CD14-positive monocyte (primary cell): ENCODE measurements at regions not wholly inside any gene's neighbourhood (a gene's known extent, or its start where the extent isn't known, plus 50 kb on each side); places are given as distances from the start of the nearest gene placed in this dataset.

ENCODE experiments used
- DNase-seq, 3 donors: peaks; one replicate each; pipeline ENCODE4 v3.0.0-alpha.2; 2011 to 2022
- H2AFZ ChIP-seq: 2 replicates; pipeline ENCODE4 v1.6.0; 2012; ENCODE audit warnings: mild to moderate bottlenecking, low read depth, low read length, inconsistent platforms; ENCODE audit not compliant: insufficient read depth, poor library complexity, severe bottlenecking
- H3K27ac ChIP-seq, 2 donors: 1 replicate in 1 of 2; 2 replicates in 1 of 2; pipeline ENCODE4 v1.5.1; 2012 to 2013; ENCODE audit warnings: low read length in 2 of 2, control low read depth in 1 of 2, inconsistent platforms in 1 of 2, low read depth in 1 of 2, mild to moderate bottlenecking in 1 of 2
- H3K27me3 ChIP-seq, 2 donors: one replicate each; pipeline versions ENCODE4 v1.6.0 to v1.6.1; 2011 to 2013; ENCODE audit warnings: low read length in 2 of 2; ENCODE audit not compliant: control insufficient read depth in 2 of 2, insufficient read depth in 2 of 2
- H3K36me3 ChIP-seq, 2 donors: replicated peaks in 1 of 2; 1 replicate in 1 of 2; 2 replicates in 1 of 2; pipeline versions ENCODE4 v1.5.1 to v1.6.1; 2012 to 2013; ENCODE audit warnings: low read length in 2 of 2, control low read depth in 1 of 2, inconsistent platforms in 1 of 2, mild to moderate bottlenecking in 1 of 2; ENCODE audit not compliant: insufficient read depth in 2 of 2, control insufficient read depth in 1 of 2
- H3K4me1 ChIP-seq, 2 donors: 1 replicate in 1 of 2; 2 replicates in 1 of 2; pipeline versions ENCODE4 v1.5.1 to v1.6.1; 2012 to 2013; ENCODE audit warnings: low read length in 2 of 2, control low read depth in 1 of 2, inconsistent platforms in 1 of 2, mild to moderate bottlenecking in 1 of 2, moderate library complexity in 1 of 2; ENCODE audit not compliant: insufficient read depth in 2 of 2, control insufficient read depth in 1 of 2
- H3K4me2 ChIP-seq: replicated peaks from 2 replicates; pipeline ENCODE3; 2012; ENCODE audit warnings: low read length, moderate library complexity, mild to moderate bottlenecking; ENCODE audit not compliant: poor library complexity, severe bottlenecking; ENCODE audit errors: extremely low read depth
- H3K4me3 ChIP-seq, 3 experiments: fragments of 200-600 bp in 1 of 3; sonication (generic) in 1 of 3; replicated peaks in 1 of 3; 1 replicate in 2 of 3; 2 replicates in 1 of 3; pipeline ENCODE4 v1.5.1; 2011 to 2013; ENCODE audit warnings: low read length in 3 of 3, mild to moderate bottlenecking in 3 of 3, control low read depth in 2 of 3, low read depth in 2 of 3, inconsistent platforms in 1 of 3, moderate library complexity in 1 of 3
- H3K79me2 ChIP-seq: 2 replicates; pipeline ENCODE4 v1.6.0; 2012; ENCODE audit warnings: mild to moderate bottlenecking, control low read depth, inconsistent platforms, low read length, moderate library complexity; ENCODE audit not compliant: insufficient read depth
- H3K9ac ChIP-seq: 2 replicates; pipeline ENCODE4 v1.6.0; 2017; ENCODE audit warnings: low read length, mild to moderate bottlenecking; ENCODE audit not compliant: insufficient read depth, poor library complexity, severe bottlenecking
- H3K9me3 ChIP-seq, 2 donors: replicated peaks in 1 of 2; 1 replicate in 1 of 2; 2 replicates in 1 of 2; pipeline versions ENCODE4 v1.5.1 to v1.6.1; 2012 to 2013; ENCODE audit warnings: low read length in 2 of 2, control low read depth in 1 of 2; ENCODE audit not compliant: control insufficient read depth in 1 of 2, insufficient read depth in 1 of 2
- H4K20me1 ChIP-seq: 2 replicates; pipeline ENCODE4 v1.6.0; 2012; ENCODE audit warnings: mild to moderate bottlenecking, low read length, control low read depth, moderate library complexity; ENCODE audit not compliant: insufficient read depth
- H3K27ac Mint-ChIP-seq, 7 donors: one replicate each; pipeline ENCODE4 v1.8.0; 2020; ENCODE audit warnings: mild to moderate bottlenecking in 7 of 7, mixed read lengths in 7 of 7, moderate library complexity in 6 of 7, inconsistent platforms in 2 of 7
- H3K27me3 Mint-ChIP-seq, 3 donors: one replicate each; pipeline ENCODE4 v1.8.0; 2021 to 2022; ENCODE audit warnings: low read depth in 3 of 3, mild to moderate bottlenecking in 3 of 3, mixed read lengths in 3 of 3, moderate library complexity in 3 of 3, inconsistent platforms in 1 of 3
- H3K36me3 Mint-ChIP-seq, 2 donors: one replicate each; pipeline ENCODE4 v1.8.0; 2020; ENCODE audit warnings: mixed read lengths in 2 of 2, inconsistent platforms in 1 of 2, mild to moderate bottlenecking in 1 of 2
- H3K4me1 Mint-ChIP-seq: one replicate; pipeline ENCODE4 v1.8.0; 2020; ENCODE audit warnings: mild to moderate bottlenecking, mixed read lengths
- H3K4me3 Mint-ChIP-seq, 2 donors: one replicate each; pipeline ENCODE4 v1.8.0; 2020; ENCODE audit warnings: mild to moderate bottlenecking in 2 of 2, mixed read lengths in 2 of 2, moderate library complexity in 1 of 2
- H3K9me3 Mint-ChIP-seq, 7 donors: one replicate each; pipeline ENCODE4 v1.8.0; 2020 to 2022; ENCODE audit warnings: mixed read lengths in 7 of 7, mild to moderate bottlenecking in 6 of 7, moderate library complexity in 6 of 7, inconsistent platforms in 2 of 7
- WGBS: methylation state at CpG from one replicate; pipeline ENCODE4 v1.1.5; 2013; ENCODE audit warnings: missing lambda C conversion rate; ENCODE audit not compliant: insufficient coverage; 5-methylcytosine and 5-hydroxymethylcytosine counted together
- intact Hi-C, 2 donors: fragments of 100-400 bp; cut with micrococcal nuclease; formaldehyde crosslinking; loops; one replicate each; pipeline versions ENCODE4 v1.15.0 to v1.15.1; 2023
- TF ChIP-seq, protein P1 (sequence below): fragments of 200-600 bp; IDR thresholded peaks from one replicate; pipeline ENCODE4 v1.8.0; 2022; ENCODE audit warnings: antibody characterized with exemption, mild to moderate bottlenecking

GRCh38 chr21:32196001-32196400 lies 82.8 kb downstream of the MIS18A start:
- intact Hi-C loops = no loop called here
- no peak for DNase-seq
- TF ChIP-seq, protein P1, sequence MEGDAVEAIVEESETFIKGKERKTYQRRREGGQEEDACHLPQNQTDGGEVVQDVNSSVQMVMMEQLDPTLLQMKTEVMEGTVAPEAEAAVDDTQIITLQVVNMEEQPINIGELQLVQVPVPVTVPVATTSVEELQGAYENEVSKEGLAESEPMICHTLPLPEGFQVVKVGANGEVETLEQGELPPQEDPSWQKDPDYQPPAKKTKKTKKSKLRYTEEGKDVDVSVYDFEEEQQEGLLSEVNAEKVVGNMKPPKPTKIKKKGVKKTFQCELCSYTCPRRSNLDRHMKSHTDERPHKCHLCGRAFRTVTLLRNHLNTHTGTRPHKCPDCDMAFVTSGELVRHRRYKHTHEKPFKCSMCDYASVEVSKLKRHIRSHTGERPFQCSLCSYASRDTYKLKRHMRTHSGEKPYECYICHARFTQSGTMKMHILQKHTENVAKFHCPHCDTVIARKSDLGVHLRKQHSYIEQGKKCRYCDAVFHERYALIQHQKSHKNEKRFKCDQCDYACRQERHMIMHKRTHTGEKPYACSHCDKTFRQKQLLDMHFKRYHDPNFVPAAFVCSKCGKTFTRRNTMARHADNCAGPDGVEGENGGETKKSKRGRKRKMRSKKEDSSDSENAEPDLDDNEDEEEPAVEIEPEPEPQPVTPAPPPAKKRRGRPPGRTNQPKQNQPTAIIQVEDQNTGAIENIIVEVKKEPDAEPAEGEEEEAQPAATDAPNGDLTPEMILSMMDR = no peak

DNA sequence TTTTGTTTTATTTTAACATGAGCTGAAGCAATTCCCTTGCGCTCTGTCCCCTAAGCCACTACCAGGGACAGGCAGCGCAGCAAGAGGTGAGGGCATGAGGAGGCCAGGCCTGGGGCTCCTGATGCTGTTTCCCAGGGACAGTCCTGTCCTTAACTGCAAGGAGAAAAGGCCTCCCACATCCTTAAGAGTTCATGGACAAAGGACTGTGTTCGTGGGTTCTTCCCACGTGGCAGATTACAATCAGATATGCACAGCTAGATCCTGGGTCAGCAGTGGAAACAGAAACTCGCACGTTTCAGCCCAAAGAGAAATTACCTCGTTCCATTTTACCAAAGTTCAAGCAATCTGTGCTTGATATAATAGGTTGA lies 85.8 kb downstream of the MIS18A start:
- no peak overlapping the region for H3K27ac Mint-ChIP-seq
- H3K4me3 ChIP-seq = no peak overlapping the region
- no peaks in the 10 kb centered on the region for H3K79me2 ChIP-seq

More at GRCh38 chr21:32196001-32196400, 82.8 kb downstream of the MIS18A start:
- Histone ChIP-seq H4K20me1 (no peaks in the 10 kb centered on the region), H3K27me3 (no peaks in the 10 kb centered on the region), H3K36me3 (no peaks in the 10 kb centered on the region), H3K79me2 (no peaks in the 10 kb centered on the region), H3K9ac (no peak overlapping the region), H3K4me1 (no peaks in the 10 kb centered on the region), H3K4me3 (no peak overlapping the region), H3K4me2 (no peak overlapping the region), H3K27ac (no peak overlapping the region), H2AFZ (no peak overlapping the region), H3K9me3 (peaks cover 0 to 23% of the 10 kb centered on the region in 2 donors)
- no peak overlapping the region for H3K27ac Mint-ChIP-seq
- no CpG with 5 or more reads among the region's 4 CpGs for WGBS
- H3K36me3 Mint-ChIP-seq = no peaks in the 10 kb centered on the region
- no peak overlapping the region for H3K4me3 Mint-ChIP-seq
- peaks cover 0 to 3% (median 1%) of the 10 kb centered on the region in 3 donors for H3K27me3 Mint-ChIP-seq
- peaks cover 3 to 34% (median 10%) of the 10 kb centered on the region in 7 donors for H3K9me3 Mint-ChIP-seq
- no peaks in the 10 kb centered on the region for H3K4me1 Mint-ChIP-seq

More for the DNA sequence above, 85.8 kb downstream of the MIS18A start:
- no peaks in the 10 kb centered on the region for H3K4me1 Mint-ChIP-seq
- intact Hi-C loops = no loop called here
- no peaks in the 10 kb centered on the region for H3K36me3 ChIP-seq
- H3K27me3 Mint-ChIP-seq = peaks cover 0 to 2% (median 1%) of the 10 kb centered on the region in 3 donors
- no peak overlapping the region for H3K9ac ChIP-seq
- H3K36me3 Mint-ChIP-seq = no peaks in the 10 kb centered on the region
- no peak overlapping the region for H3K4me2 ChIP-seq
- 86% methylated on average over 4 of the region's 7 CpGs for WGBS
- H3K9me3 Mint-ChIP-seq = peaks cover 2 to 26% (median 14%) of the 10 kb centered on the region in 7 donors
- H3K27ac ChIP-seq = no peak overlapping the region
- no peak for DNase-seq
- H4K20me1 ChIP-seq = no peaks in the 10 kb centered on the region
- H2AFZ ChIP-seq = no peak overlapping the region
- no peak overlapping the region for H3K4me3 Mint-ChIP-seq
- TF ChIP-seq, protein P1 = no peak
- H3K27me3 ChIP-seq = no peaks in the 10 kb centered on the region
- H3K4me1 ChIP-seq = no peaks in the 10 kb centered on the region
- peaks cover 0 to 28% of the 10 kb centered on the region in 2 donors for H3K9me3 ChIP-seq
